Mesenchymal stem cell (in vitro differentiated cells and primary cell): ENCODE measurements at regions not wholly inside any gene's neighbourhood (a gene's known extent, or its start where the extent isn't known, plus 50 kb on each side); places are given as distances from the start of the nearest gene placed in this dataset.

Experiments
- DNase-seq: peaks from one replicate; pipeline ENCODE4 v3.0.0-alpha.2; 2013
- H2AFZ ChIP-seq: one replicate; pipeline ENCODE4 v1.6.1; 2013; ENCODE audit warnings: low read depth, mild to moderate bottlenecking, control low read depth, inconsistent platforms, low read length, moderate library complexity
- H2AK5ac ChIP-seq: 2 replicates; pipeline ENCODE4 v1.6.1; 2013; ENCODE audit warnings: low read length, moderate library complexity, mild to moderate bottlenecking, inconsistent platforms; ENCODE audit not compliant: severe bottlenecking
- H2BK120ac ChIP-seq: one replicate; pipeline ENCODE4 v1.6.1; 2013; ENCODE audit warnings: low read depth, mild to moderate bottlenecking, inconsistent platforms, low read length, moderate library complexity
- H2BK12ac ChIP-seq, 2 experiments: one replicate each; pipeline ENCODE4 v1.6.1; 2013; ENCODE audit warnings: inconsistent platforms in 2 of 2, low read length in 2 of 2, mild to moderate bottlenecking in 2 of 2, moderate library complexity in 2 of 2, control low read depth in 1 of 2
- H2BK15ac ChIP-seq: one replicate; pipeline ENCODE4 v1.6.1; 2013; ENCODE audit warnings: mild to moderate bottlenecking, low read depth, inconsistent platforms; ENCODE audit not compliant: poor library complexity, severe bottlenecking
- H2BK5ac ChIP-seq: 2 replicates; pipeline ENCODE4 v1.6.1; 2013; ENCODE audit warnings: low read depth, mild to moderate bottlenecking, low read length, control low read depth, inconsistent platforms; ENCODE audit not compliant: poor library complexity, severe bottlenecking
- H3K14ac ChIP-seq, 2 experiments: one replicate each; pipeline ENCODE4 v1.6.1; 2013; ENCODE audit warnings: inconsistent platforms in 2 of 2, low read length in 2 of 2, control low read depth in 1 of 2, mild to moderate bottlenecking in 1 of 2, moderate library complexity in 1 of 2
- H3K18ac ChIP-seq, 2 experiments: one replicate each; pipeline ENCODE4 v1.6.1; 2013; ENCODE audit warnings: inconsistent platforms in 2 of 2, low read length in 2 of 2, control low read depth in 1 of 2, low read depth in 1 of 2, mild to moderate bottlenecking in 1 of 2
- H3K23ac ChIP-seq, 2 experiments: one replicate each; pipeline ENCODE4 v1.6.1; 2013; ENCODE audit warnings: inconsistent platforms in 2 of 2, low read length in 2 of 2, mild to moderate bottlenecking in 2 of 2, moderate library complexity in 2 of 2, control low read depth in 1 of 2
- H3K27ac ChIP-seq: 2 replicates; pipeline ENCODE4 v1.5.1; 2013; ENCODE audit warnings: mild to moderate bottlenecking, moderate library complexity, low read length, control low read depth, inconsistent platforms; ENCODE audit not compliant: poor library complexity, severe bottlenecking
- H3K27me3 ChIP-seq, 2 experiments: 2 replicates each; pipeline versions ENCODE4 v1.6.1 to v1.7.0; 2013; ENCODE audit warnings: low read length in 2 of 2, mild to moderate bottlenecking in 2 of 2, moderate library complexity in 2 of 2, control low read depth in 1 of 2, inconsistent platforms in 1 of 2; ENCODE audit not compliant: control insufficient read depth in 1 of 2, insufficient read depth in 1 of 2
- H3K36me3 ChIP-seq, 2 experiments: 2 replicates each; pipeline versions ENCODE4 v1.6.1 to v1.7.0; 2013; ENCODE audit warnings: low read length in 2 of 2, control low read depth in 1 of 2, inconsistent platforms in 1 of 2, low read depth in 1 of 2, mild to moderate bottlenecking in 1 of 2; ENCODE audit not compliant: insufficient read depth in 2 of 2, control insufficient read depth in 1 of 2
- H3K4ac ChIP-seq, 2 experiments: one replicate each; pipeline ENCODE4 v1.6.1; 2013; ENCODE audit warnings: inconsistent platforms in 2 of 2, low read length in 2 of 2, mild to moderate bottlenecking in 2 of 2, moderate library complexity in 2 of 2, control low read depth in 1 of 2, low read depth in 1 of 2
- H3K4me1 ChIP-seq: 2 replicates; pipeline ENCODE4 v1.6.1; 2013; ENCODE audit warnings: low read depth, low read length, control low read depth; ENCODE audit not compliant: control insufficient read depth, insufficient read depth
- H3K4me2 ChIP-seq: 2 replicates; pipeline ENCODE4 v1.6.1; 2013; ENCODE audit warnings: low read length, mild to moderate bottlenecking, inconsistent platforms; ENCODE audit not compliant: poor library complexity, severe bottlenecking
- H3K4me3 ChIP-seq, 2 experiments: 2 replicates each; pipeline versions ENCODE4 v1.5.1 to v1.7.0; 2013; ENCODE audit warnings: low read length in 2 of 2, mild to moderate bottlenecking in 2 of 2, control low read depth in 1 of 2, low read depth in 1 of 2; ENCODE audit not compliant: insufficient read depth in 1 of 2
- H3K79me1 ChIP-seq: replicated peaks from 2 replicates; pipeline ENCODE4 v1.6.1; 2013; ENCODE audit warnings: mild to moderate bottlenecking, control low read depth, low read length, inconsistent platforms; ENCODE audit not compliant: poor library complexity, severe bottlenecking
- H3K9ac ChIP-seq: 2 replicates; pipeline ENCODE4 v1.7.0; 2013; ENCODE audit warnings: mild to moderate bottlenecking, low read length, moderate library complexity
- H3K9me3 ChIP-seq: 2 replicates; pipeline ENCODE4 v1.7.0; 2013; ENCODE audit warnings: mild to moderate bottlenecking, low read length; ENCODE audit not compliant: control insufficient read depth
- H4K8ac ChIP-seq: one replicate; pipeline ENCODE4 v1.6.1; 2013; ENCODE audit warnings: inconsistent platforms, mild to moderate bottlenecking, low read length, moderate library complexity
- H4K91ac ChIP-seq: one replicate; pipeline ENCODE4 v1.6.1; 2013; ENCODE audit warnings: mild to moderate bottlenecking, low read length, inconsistent platforms
- WGBS: methylation state at CpG from one replicate; pipeline ENCODE4 v1.1.7; 2013; ENCODE audit warnings: mixed read lengths; 5-methylcytosine and 5-hydroxymethylcytosine counted together

DNA sequence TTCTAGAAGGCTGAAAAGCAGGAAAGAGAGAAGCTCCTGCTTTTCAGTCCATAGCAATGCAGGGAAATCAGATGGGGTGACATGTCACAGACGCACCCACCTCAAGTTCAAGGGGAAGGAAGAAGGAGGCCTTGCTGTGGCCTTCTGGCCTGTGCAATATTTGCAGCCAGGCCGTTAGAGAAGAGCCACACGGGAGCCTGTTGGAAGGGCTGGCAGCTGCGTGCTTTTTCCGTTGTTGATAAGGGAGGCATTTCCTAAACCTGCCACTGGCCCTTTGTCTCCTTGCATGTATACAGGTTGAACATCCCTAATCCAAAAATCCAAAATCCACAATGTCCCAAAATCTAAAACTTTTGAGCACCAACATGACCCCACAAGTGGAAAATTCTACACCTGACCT, 492.5 kb upstream of the ZMIZ1 start:
- Histone ChIP-seq H3K9ac (no peak overlapping the region), H3K14ac (no peak overlapping the region), H2BK15ac (no peak overlapping the region), H2BK120ac (no peak overlapping the region), H3K27me3 (peaks cover 9 to 12% of the 10 kb centered on the region in 2 experiments), H3K79me1 (no peaks in the 10 kb centered on the region), H3K9me3 (no peaks in the 10 kb centered on the region), H2AK5ac (no peak overlapping the region), H3K4ac (no peak overlapping the region), H3K27ac (no peak overlapping the region), H4K8ac (no peak overlapping the region), H3K18ac (no peak overlapping the region), H3K36me3 (no peaks in the 10 kb centered on the region), H3K4me2 (no peak overlapping the region), H3K23ac (no peak overlapping the region), H4K91ac (no peak overlapping the region), H3K4me3 (no peak overlapping the region), H2BK5ac (no peak overlapping the region), H2AFZ (no peak overlapping the region), H3K4me1 (no peaks in the 10 kb centered on the region), H2BK12ac (no peak overlapping the region)
- WGBS, result 61% methylated on average over 5 of the region's 5 CpGs
- no peak for DNase-seq

DNA sequence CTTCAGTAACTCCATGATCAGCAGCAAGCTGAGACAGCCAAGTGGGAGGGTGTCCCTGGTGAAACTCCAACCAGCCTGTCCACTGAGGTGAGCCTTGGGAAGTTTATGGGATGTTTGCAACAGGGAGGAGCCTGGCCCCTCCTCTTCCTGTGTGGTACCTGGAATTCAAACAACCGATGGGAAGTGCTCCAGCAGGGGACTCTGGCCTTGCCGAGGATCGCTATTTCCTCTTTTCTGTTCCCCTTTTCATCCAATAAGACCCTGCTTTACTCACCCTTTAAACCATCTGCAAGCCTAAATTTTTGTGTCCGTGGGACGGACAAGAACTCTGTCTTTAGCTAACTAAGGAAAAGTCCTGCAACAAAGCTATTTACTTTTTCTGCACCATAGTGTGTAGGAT, 491.1 kb upstream of the ZMIZ1 start:
- no peak overlapping the region for H2BK120ac ChIP-seq
- H3K79me1 ChIP-seq, result no peaks in the 10 kb centered on the region
- H2BK15ac ChIP-seq, result no peak overlapping the region
- no peak overlapping the region for H3K4me2 ChIP-seq
- WGBS, result 91% methylated on average over 5 of the region's 5 CpGs
- no peak overlapping the region for H2BK12ac ChIP-seq
- no peak overlapping the region for H3K14ac ChIP-seq
- no peak overlapping the region for H3K4ac ChIP-seq
- no peak overlapping the region for H3K9ac ChIP-seq
- no peaks in the 10 kb centered on the region for H3K9me3 ChIP-seq
- H2AFZ ChIP-seq, result no peak overlapping the region
- no peak overlapping the region for H2AK5ac ChIP-seq
- H3K18ac ChIP-seq, result no peak overlapping the region
- no peak overlapping the region for H4K91ac ChIP-seq
- no peaks in the 10 kb centered on the region for H3K36me3 ChIP-seq
- DNase-seq, result no peak
- H3K27ac ChIP-seq, result no peak overlapping the region
- no peak overlapping the region for H2BK5ac ChIP-seq
- no peak overlapping the region for H4K8ac ChIP-seq
- H3K4me3 ChIP-seq, result no peak overlapping the region
- no peaks in the 10 kb centered on the region for H3K4me1 ChIP-seq
- peaks cover 4 to 9% of the 10 kb centered on the region in 2 experiments for H3K27me3 ChIP-seq
- no peak overlapping the region for H3K23ac ChIP-seq

DNA sequence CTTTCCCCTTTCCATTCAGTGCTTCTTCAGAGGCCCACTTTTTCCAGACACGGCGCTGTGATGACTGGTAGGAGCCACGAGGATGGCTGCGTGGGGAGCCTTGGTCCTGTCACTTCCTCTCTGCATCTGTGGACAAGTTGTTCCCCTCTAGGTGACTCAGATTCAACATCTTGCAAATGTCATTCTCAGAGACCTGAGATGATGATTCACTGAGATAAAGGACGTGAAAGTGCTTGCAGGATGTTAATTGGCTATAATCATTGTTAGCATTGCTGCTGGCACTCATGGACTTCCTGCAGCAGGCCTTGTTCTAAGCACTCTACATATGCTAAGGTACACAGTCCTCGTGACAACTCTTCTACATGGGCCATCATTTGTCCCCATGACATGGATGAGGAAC, 489.8 kb upstream of the ZMIZ1 start:
- H2AFZ ChIP-seq, result no peak overlapping the region
- H3K4me2 ChIP-seq, result no peak overlapping the region
- no peak overlapping the region for H2BK120ac ChIP-seq
- H3K9me3 ChIP-seq, result no peaks in the 10 kb centered on the region
- H2BK12ac ChIP-seq, result no peak overlapping the region
- WGBS, result 66% methylated on average over 6 of the region's 6 CpGs
- H3K14ac ChIP-seq, result no peak overlapping the region
- H2BK15ac ChIP-seq, result no peak overlapping the region
- no peak overlapping the region for H3K4me3 ChIP-seq
- H3K4me1 ChIP-seq, result no peaks in the 10 kb centered on the region
- H3K4ac ChIP-seq, result no peak overlapping the region
- no peaks in the 10 kb centered on the region for H3K79me1 ChIP-seq
- H3K23ac ChIP-seq, result no peak overlapping the region
- no peaks in the 10 kb centered on the region for H3K36me3 ChIP-seq
- DNase-seq, result peak; percentile 10
- H3K9ac ChIP-seq, result no peak overlapping the region
- H3K27me3 ChIP-seq, result peaks cover 4% of the 10 kb centered on the region in 2 experiments
- H2BK5ac ChIP-seq, result no peak overlapping the region
- no peak overlapping the region for H4K8ac ChIP-seq
- H2AK5ac ChIP-seq, result no peak overlapping the region
- no peak overlapping the region for H3K18ac ChIP-seq
- H3K27ac ChIP-seq, result no peak overlapping the region
- H4K91ac ChIP-seq, result no peak overlapping the region

DNA sequence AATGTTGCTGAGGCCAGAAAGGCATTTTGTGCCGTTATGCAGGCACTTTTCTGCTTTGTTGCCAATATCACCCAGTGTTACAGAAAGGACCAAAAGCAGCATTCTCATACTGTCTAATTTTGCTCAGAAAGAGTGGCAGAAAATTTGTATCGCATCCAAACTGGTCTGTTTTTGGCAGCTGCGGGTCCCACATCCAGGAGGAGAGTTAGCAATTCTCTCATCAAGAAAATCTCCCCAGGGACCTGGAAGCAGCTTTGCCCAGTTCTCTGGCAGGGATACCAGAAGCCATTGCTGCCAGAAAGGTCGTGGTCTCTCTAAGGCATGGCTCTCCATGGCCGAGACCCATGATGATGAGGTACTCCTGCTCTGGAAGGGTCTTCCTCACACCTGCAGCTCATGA, 489.2 kb upstream of the ZMIZ1 start:
- Histone ChIP-seq H4K91ac (no peak overlapping the region), H2AK5ac (no peak overlapping the region), H3K27me3 (peaks cover 4% of the 10 kb centered on the region in 2 experiments), H3K18ac (no peak overlapping the region), H2BK120ac (no peak overlapping the region), H3K9me3 (no peaks in the 10 kb centered on the region), H2BK12ac (no peak overlapping the region), H3K4me3 (no peak overlapping the region), H3K9ac (no peak overlapping the region), H2BK5ac (no peak overlapping the region), H3K14ac (no peak overlapping the region), H2BK15ac (no peak overlapping the region), H3K36me3 (no peaks in the 10 kb centered on the region), H2AFZ (no peak overlapping the region), H3K79me1 (no peaks in the 10 kb centered on the region), H4K8ac (no peak overlapping the region), H3K27ac (no peak overlapping the region), H3K4me2 (no peak overlapping the region), H3K23ac (no peak overlapping the region), H3K4me1 (peaks cover 4% of the 10 kb centered on the region), H3K4ac (no peak overlapping the region)
- no peak for DNase-seq
- WGBS, result 96% methylated on average over 5 of the region's 5 CpGs
